SIG-M5 treated with dmso at 0.1 percent for 504 hours (cell line): ENCODE measurements at regions not wholly inside any gene's neighbourhood (a gene's known extent, or its start where the extent isn't known, plus 50 kb on each side); places are given as distances from the start of the nearest gene placed in this dataset.

Experiments
- DNase-seq: peaks from one replicate; lab custom pipeline; 2025; ENCODE audit not compliant: unreplicated experiment; lab: John Stamatoyannopoulos, UW

DNA sequence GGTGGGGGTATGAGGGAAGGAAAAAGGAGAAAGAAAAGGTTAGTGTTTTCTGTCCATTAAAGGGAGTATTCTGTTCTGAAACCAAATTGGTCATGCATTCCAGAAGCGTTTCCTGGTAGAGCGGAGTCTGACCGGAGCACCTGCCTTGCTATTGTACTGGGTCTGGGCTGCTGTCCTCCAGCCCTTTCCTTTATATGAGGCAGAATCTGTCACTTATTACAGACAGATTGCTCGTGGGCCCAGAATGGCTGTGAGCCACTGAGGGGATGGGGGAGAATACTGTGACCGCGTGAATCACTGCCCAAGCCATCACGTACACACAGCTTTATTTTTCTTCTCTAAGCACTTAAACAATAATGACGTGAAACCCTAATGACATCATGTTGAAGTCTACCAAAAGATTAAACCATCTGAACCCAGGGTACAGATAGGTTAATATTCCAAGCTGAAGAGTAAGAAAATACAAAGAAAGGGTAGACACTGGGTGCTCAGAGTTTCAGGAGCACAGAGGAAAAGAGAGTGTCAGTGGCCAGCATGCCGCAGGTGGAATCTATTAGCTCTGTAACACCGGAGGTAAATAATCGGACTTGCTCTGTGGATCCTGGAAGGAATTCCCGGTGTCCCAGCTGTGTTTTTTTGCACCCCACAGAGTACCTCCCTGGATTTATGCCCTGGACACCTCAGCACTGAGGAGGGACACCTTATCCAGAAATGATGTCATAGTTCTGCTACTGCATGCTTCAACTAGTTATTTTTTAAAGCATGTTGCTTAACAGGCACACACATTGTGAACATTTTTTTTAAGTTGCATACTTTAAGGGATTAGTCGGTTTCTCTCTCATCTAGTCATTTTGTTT, 573.3 kb downstream of the PKHD1 start:
- no peak for DNase-seq

DNA sequence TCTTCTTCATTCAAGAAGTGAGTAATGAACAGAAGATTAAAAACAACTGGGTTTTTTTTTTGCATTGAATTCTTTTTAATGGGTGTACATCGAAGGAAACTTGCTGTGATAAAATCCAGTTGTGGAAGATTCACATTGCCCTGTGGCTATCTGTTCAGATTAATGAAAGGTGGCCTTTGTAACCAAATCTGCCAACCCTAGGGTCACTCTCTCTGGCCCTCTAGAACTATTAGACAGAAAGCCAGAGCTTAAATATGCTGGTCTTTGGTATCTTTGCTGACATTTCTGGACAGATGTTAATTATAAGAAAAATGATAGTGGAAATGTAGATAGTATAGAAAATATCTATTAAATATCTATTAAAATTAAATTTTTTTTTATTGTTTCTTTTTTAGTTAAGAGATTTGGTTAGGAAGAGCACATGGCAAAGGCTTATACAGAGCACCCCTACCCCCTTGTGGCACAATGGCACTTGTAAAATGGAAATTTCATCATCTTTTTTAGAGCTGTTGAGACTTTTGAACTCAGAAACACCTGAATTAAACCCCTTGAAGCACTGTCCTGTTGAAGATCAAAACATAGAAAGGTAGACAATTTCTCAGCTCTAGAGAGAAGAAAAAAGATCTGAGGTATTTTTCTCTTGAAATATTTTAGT, 572.5 kb downstream of the PKHD1 start:
- DNase-seq: no peak

DNA sequence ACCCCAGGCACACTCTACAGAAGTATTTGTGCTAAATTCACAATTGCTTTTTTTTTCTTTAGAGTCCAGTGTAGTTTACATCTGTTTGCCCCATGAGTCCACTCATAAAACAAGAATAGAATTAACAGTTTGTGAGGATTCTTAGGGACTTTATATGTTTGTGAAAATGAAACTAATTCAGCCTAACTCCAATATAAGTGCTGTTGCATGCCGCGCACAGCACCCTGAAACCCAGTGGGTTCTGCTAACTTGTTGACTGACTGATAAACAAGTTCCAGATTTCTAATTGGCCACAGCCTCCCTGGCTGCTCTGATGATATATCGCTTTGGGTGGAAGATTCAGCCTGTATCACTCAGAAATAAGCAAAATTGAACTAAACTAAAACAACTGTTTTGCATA, 561.4 kb downstream of the PKHD1 start:
- no peak for DNase-seq

DNA sequence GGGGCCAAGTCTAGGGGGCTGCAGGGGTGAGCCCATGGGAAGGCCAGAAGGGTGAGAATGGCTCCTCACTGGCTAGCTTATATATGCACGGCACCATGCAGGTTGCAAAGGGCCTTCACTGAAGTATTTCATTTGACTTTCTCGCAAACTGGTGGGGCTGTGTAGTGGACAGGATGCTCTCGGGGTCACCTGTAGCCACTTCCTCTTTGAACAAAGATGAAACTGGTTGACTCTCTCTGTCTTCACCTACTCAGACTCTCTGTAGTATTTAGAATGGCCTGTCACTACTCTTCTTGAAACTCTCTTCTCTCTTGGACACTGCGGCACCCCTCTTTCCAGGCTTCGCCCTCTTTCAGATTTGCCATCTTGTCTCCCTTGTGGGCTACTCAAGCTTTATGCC, 560.5 kb downstream of the PKHD1 start:
- DNase-seq: no peak

DNA sequence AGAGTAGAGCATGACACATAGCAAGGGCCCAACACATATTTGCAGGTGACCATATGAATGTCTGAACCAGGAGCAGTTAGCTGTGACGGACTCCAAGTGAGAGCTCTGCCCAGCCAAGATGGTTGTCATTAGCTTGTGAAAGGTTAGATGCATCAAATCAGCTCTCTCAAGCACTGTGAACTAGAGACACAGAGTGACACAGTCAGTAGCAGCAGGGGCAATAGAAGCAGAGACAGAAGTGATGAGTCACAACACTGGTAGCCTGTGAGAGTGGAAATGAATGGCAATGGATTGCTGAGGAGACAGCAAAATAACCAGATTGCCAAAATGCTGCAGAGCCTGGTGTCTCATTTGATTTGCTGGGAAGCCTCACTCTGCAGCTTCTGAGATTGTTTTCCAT, 558.9 kb downstream of the PKHD1 start:
- no peak for DNase-seq

DNA sequence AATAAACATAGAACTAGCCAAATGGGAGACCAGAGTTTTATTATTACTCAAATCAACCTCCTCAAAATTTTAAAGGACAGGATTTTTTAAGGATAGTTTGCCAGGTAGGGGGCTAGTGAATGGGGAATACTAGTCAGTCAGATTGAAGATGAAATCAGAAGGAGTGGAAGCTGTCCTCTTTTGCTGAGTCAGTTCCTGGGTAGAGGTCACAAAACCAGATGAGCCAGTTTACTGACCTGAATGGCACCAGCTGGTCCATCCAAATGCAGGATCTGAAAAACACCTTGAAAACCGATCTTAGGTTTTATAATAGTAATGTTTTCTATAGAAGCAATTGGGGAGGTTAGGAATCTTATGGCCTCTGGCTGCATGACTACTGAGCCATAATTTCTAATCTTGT, 558.2 kb downstream of the PKHD1 start:
- no peak for DNase-seq

DNA sequence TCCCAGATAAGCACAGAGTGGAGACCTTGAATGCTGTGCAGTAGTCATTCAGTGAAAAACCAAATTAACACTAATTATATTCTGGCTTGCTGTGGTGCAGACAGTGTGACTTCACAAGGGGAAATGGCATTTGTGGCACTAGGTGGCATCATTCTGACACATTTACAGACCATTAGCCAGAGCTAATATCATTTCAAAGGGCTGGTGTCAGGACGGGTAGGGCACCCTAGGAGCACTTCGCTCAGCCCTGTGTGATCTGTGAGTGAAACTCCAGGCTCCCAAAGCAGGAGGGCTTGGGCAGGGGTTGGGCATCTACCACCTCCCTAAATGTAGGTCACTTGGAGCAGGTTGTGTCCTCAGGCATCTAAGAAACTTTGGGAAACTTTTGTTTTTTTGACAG, 555.8 kb downstream of the PKHD1 start:
- no peak for DNase-seq

DNA sequence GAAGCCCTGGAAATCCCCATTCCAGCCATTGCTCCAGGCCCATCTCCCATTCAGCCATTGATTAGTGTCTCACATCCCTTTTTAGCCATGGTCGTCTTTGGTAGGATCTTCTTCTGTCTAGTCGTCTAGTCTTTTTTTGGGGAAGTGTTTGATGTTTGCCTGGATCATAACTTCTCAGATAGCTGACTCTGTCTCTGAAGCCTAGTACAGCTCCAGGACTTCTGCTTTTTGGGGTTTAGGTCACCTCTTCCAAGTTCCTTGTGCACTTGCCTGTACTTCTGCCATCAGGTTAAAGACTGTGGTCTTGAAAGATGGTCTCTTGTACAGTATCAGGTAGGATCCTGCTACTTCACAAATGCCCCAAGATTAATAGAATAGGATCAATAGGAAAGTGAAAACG, 553.5 kb downstream of the PKHD1 start:
- DNase-seq: no peak

DNA sequence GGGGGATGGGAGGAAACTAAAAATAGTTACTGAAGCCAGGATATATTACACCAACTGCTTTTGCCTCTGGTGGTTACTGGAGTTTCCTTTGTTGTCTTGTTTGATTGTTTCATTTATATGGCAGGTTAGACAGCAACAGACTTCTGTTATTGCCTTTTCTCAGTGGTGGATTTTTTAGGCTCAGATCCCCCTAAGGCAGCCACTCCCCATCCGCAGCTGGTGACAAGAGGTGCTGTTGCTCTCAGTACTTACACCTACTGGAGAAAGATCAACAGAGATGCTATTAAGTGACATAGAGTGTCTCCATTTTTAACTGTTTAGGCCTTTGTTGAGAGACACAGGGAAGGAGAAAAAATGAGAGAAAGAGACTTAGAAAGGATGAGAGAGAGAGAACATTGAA, 552.1 kb downstream of the PKHD1 start:
- no peak for DNase-seq

DNA sequence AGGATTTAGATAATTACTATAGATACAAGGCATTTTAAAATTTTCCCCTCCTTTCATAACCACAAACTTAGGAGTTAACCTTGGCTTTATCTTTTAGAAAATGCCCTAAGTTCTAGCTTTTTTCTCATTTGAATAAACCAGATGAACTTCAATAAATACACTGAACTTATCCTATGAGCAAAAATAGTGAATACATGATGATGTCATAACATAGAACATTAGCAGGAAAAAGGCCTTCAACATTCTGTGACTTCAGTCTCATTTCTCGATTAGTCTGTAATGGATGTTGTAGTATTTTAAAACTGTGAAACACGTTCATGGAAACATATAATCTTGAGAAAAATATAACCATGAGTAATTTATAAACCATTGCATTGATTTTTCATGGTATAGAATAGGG, 550.7 kb downstream of the PKHD1 start:
- no peak for DNase-seq

DNA sequence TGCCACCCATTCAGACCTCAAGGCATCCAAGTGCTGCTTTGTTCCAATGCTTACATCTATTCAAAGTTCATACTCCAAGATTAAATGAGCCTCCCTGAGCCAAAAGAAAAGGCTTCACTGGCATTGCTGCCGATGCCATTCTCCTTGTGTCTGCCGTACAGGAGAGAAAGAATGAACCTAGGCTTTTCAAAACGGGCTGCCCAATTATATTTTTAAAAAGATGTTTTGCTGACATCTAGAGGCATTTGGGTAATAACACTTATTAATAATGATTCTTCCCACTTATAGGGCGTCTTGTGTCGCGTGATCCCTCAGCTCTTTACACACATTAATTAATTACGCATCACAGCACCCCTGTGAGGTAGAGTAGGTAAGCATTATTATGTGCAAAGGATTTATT, 545.6 kb downstream of the PKHD1 start:
- no peak for DNase-seq

DNA sequence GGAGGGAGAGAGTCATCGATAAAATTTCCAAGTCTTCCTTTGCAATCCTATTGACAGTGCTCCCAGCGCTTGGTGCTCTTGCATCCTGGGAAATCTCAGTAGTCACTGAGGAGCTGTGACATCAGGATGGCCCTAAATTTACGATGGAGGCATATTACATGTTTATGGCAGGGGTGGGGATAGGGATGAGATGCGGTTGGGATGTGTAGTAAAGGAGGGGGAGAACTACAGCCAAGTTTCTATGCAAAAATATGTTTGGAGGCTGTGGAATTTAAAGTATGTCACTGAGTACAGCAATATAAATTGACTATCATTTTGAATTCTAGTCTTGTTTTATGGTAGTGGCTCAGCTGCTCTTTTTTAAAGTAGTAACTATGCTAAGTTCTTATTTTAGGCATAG, 544.9 kb downstream of the PKHD1 start:
- no peak for DNase-seq

DNA sequence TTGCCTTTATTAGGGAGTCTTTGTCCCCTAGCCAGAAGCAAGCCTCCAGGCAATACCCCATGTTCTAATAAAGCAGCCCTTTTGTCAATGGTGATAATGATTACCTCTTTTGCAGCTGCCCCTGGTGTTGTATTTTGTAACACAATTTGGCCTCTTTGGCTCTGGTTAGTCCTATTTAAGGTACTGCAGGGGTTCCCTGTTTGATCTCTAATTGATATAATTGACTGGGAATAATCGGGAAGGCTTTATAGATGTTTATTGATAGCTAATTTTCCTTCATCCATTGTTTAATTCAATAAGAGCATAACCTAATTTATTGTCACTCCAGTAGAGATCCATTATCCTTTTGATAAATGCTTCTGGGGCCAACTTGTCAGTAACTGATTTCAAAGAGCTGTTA, 537.2 kb downstream of the PKHD1 start:
- no peak for DNase-seq

DNA sequence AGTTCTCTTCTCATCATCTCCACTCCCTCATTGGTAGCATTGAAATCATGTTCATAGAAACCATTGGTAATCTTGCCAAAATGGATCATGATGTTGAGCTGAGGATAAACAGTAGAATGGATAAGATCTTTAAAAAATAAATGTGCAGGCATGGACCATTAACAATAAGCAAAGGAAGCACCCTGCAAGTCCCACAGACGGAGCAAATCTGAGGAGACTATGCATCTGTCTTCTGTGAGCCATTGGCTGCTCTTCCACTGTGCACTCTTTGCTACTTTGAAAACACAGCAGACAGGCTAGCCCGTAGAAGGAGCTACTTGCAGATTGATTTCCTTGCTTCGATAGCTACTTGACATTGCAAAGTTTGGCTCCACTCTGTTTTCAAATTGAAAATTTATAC, 535.0 kb downstream of the PKHD1 start:
- no peak for DNase-seq

DNA sequence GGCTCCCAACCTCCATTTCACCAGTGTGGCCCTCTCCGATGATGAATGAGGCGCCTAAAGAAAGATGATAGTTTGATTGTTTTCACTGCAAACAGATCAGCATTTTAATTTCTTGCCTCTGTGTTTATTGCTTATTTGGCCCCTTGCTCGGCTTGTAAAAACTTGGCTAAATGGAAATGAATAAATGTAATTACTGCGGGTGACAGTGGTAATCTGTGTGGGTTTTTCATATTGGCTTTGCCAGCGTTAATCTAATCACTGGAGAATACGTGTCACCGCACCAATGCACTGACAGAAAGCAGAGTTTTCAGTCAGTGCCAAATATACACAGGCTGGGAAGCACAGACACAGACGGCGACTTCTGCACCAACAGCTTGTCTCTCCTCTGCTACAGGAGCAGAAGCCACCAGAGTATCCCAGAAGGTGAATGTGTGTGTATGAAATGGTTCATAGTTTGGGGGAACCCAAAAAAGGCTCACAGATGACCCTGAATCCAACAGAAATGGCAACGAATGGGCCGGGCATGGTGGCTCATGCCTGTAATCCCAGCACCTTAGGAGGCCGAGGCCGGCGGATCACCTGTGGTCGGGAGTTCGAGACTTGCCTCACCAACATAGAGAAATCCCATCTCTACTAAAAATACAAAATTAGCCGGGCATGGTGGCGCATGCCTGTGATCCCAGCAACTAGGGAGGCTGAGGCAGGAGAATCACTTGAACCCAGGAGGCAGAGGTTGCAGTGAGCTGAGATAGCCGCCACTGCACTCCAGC, 534.0 kb downstream of the PKHD1 start:
- DNase-seq: no peak

DNA sequence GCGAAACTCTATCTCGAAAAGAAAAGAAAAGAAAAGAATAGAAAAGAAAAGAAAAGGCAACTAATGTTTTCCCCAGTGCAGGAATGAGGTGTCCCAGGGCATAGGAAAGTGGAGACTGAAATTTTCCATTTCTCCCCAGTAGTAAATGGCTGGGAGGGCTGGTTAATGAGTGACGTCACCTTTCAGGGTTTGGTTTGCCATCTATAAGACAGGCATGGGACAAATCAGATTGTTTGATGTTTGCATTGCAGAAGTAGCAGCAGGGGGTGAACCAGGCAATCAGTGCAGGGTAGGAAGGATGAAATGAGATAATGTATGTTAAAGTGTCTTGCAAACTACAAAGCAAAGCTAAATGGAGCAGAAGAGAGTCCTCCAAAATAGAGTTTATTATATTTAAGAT, 533.4 kb downstream of the PKHD1 start:
- DNase-seq: no peak

DNA sequence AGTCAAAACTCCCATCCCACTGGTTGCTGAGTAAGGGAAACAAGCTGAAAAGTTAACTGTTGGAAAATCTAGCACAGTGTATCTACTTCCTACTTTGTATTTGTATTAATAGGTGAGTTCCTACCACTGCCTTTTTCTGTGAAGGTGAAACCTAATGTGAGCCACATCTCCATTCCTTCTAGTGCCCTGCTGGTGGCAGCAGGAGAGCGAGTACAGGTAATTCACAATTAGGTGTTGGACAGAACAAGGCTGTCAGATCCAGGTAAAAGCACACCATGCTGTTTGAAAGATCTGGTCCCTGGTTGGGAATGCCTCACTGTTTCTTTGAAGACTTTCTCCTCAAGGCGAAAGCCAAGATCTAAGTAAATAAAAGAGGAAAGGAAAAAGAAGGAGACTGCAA, 528.4 kb downstream of the PKHD1 start:
- no peak for DNase-seq

DNA sequence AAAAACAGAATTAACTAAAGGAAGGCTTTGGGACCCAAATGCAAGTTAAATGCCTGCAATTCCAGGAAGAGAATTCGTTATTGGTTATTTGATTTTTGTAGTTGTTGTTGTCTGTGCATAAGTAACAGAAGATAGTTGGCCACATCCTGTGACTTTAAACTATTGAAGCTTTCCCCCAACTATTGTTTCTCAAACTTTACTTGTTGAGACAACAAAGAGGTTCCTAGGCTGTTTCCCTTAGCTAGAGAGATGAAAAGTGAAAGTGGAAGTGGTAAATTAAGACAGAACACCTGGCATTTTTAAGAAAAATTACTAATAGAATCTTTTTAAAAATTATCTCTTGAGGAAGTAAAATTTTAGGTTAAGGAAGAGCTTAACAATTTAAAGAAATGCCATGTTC, 525.2 kb downstream of the PKHD1 start:
- DNase-seq: no peak
